ENCODE measurements at regions not wholly inside any gene's neighbourhood (a gene's known extent, or its start where the extent isn't known, plus 50 kb on each side); places are given as distances from the start of the nearest gene placed in this dataset.

DNA sequence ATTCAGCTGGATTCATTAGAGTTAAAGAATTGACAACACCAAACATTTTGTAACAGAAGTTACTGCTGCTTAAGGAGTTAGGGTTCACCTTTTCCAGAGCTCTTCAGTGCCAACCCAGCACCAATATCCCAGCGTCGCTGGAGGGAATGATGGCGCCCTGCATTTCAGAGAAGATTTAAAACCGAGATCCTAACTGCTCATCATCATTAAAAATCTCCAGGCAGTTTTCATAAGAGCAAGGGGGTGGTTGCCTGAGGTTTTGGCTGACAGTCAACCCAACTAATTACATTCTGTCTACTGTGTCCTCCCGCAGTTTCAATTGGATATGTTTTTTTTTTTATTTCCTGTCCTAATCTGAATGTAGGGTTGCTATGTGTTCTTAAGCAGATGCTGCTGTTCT lies 509.6 kb upstream of the TCF4 start:
- no peak for ATAC-seq
- in situ Hi-C loops (cut with MboI; ENCODE audit: low sequenced_read_pairs in 4 of 4): no loop called here
- no peaks in the 10 kb centered on the region for H3K9me3 ChIP-seq

DNA sequence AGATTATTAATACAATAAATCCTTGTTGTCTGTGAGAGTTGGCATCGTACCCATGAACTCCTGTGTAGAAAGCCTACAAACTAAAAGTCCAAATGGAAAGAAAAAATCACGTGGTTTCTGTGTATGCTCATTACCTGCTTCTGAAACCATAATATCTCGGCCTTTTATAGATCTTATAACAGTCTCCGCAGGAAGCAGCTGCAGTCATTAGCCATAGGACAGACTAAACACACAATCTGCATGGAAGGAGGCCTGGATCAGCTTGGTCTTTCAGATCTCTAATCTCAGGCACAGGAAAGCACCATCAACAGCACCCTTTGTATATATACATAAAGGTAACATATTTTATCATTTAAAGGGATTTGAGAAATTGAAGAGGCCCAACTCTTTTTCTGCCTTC lies 508.9 kb upstream of the TCF4 start:
- H3K27me3 ChIP-seq: no peaks in the 10 kb centered on the region
- H3K36me3 ChIP-seq: no peaks in the 10 kb centered on the region
- TF ChIP-seq POLR2A (IDR thresholded peaks at IDR 0.05): no peak
- TF ChIP-seq, protein P1, sequence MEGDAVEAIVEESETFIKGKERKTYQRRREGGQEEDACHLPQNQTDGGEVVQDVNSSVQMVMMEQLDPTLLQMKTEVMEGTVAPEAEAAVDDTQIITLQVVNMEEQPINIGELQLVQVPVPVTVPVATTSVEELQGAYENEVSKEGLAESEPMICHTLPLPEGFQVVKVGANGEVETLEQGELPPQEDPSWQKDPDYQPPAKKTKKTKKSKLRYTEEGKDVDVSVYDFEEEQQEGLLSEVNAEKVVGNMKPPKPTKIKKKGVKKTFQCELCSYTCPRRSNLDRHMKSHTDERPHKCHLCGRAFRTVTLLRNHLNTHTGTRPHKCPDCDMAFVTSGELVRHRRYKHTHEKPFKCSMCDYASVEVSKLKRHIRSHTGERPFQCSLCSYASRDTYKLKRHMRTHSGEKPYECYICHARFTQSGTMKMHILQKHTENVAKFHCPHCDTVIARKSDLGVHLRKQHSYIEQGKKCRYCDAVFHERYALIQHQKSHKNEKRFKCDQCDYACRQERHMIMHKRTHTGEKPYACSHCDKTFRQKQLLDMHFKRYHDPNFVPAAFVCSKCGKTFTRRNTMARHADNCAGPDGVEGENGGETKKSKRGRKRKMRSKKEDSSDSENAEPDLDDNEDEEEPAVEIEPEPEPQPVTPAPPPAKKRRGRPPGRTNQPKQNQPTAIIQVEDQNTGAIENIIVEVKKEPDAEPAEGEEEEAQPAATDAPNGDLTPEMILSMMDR (IDR thresholded peaks at IDR 0.05 in 4 of 5, conservative IDR thresholded peaks at IDR 0.05 in 1 of 5): no peak
- DNase-seq (no peak), ATAC-seq (no peak)
- in situ Hi-C loops (cut with MboI; ENCODE audit: low sequenced_read_pairs in 4 of 4): no loop called here
- no peaks in the 10 kb centered on the region for H3K9me3 ChIP-seq
- no peak overlapping the region for H3K4me3 ChIP-seq
- H3K27ac ChIP-seq: no peak overlapping the region
- no peaks in the 10 kb centered on the region for H3K4me1 ChIP-seq
- intact Hi-C loops (cut with DNase I; ENCODE audit: low total_unique reads): no loop called here

More for the DNA sequence above, 509.6 kb upstream of the TCF4 start:
- Histone ChIP-seq H3K4me1 (no peaks in the 10 kb centered on the region), H3K27me3 (no peaks in the 10 kb centered on the region), H3K36me3 (no peaks in the 10 kb centered on the region), H3K27ac (no peak overlapping the region), H3K4me3 (no peak overlapping the region)
- intact Hi-C loops (cut with DNase I; ENCODE audit: low total_unique reads): no loop called here
- no peak for TF ChIP-seq POLR2A (IDR thresholded peaks at IDR 0.05)
- TF ChIP-seq, protein P1 (IDR thresholded peaks at IDR 0.05 in 4 of 5, conservative IDR thresholded peaks at IDR 0.05 in 1 of 5): no peak
- DNase-seq: no peak

DNA sequence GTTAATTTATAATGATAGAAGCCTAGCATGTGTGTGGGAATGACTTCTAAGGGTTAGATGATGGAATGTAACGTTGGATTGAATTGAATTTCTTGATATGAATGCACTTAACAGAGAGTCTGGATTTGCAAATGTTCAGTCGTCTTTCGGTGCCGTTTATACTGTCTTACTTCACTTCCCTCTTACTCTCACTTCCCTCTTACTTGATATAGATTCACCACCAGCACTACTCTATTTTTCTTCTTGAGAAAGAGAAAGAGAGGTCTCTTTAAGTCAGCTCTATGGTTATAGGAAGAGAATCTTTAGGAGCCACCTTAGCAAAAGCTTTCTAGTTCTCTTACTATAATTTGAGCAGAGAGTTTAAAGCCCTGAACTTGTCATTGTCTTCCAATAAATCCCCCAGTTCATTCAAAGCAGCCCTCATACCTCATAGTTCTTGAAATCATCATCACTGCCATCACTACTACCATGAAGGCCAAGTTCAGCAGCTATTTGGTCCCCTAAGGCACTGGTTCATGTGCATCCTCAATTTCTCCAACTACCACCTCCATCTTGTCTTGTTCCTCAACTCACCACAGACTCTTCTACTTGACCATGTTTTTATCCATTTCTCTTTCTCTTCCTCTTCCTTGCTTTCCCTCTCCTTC lies 501.7 kb upstream of the TCF4 start:
- Histone ChIP-seq H3K27ac (no peak overlapping the region), H3K27me3 (no peaks in the 10 kb centered on the region), H3K4me1 (no peaks in the 10 kb centered on the region), H3K4me3 (no peak overlapping the region), H3K9me3 (no peaks in the 10 kb centered on the region), H3K36me3 (no peaks in the 10 kb centered on the region)
- in situ Hi-C loops (cut with MboI; ENCODE audit: low sequenced_read_pairs in 4 of 4) (no loop called here), intact Hi-C loops (cut with DNase I; ENCODE audit: low total_unique reads) (no loop called here)
- DNase-seq: no peak
- TF ChIP-seq, protein P1 (IDR thresholded peaks at IDR 0.05 in 4 of 5, conservative IDR thresholded peaks at IDR 0.05 in 1 of 5): no peak
- TF ChIP-seq POLR2A (IDR thresholded peaks at IDR 0.05): no peak
- no peak for ATAC-seq

DNA sequence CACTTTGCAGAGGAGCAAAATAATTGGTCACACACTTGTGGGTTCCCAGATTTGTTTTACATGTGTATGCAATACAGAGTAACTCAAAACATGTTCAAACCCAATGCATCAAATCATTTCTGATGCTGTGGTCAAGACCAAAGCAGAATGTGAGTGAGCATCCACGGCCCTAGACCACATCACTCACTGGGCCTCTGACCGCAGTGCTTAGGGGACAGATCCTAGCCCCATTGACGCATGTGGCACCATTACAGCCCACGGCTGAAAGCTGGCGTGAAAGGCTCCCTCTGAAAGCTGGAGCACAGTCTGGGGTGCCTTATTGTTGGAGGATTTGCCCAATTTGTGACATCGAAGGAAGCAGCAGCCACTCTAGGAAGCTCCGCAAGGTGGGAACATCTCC lies 498.8 kb upstream of the TCF4 start:
- DNase-seq (no peak), ATAC-seq (no peak)
- in situ Hi-C loops (cut with MboI; ENCODE audit: low sequenced_read_pairs in 4 of 4) (no loop called here), intact Hi-C loops (cut with DNase I; ENCODE audit: low total_unique reads) (no loop called here)
- no peaks in the 10 kb centered on the region for H3K36me3 ChIP-seq
- H3K27me3 ChIP-seq: no peaks in the 10 kb centered on the region
- H3K27ac ChIP-seq: no peak overlapping the region
- TF ChIP-seq POLR2A (IDR thresholded peaks at IDR 0.05): no peak
- TF ChIP-seq, protein P1 (IDR thresholded peaks at IDR 0.05 in 4 of 5, conservative IDR thresholded peaks at IDR 0.05 in 1 of 5): no peak
- no peak overlapping the region for H3K4me3 ChIP-seq
- peaks cover 0 to 14% of the 10 kb centered on the region in 2 donors for H3K4me1 ChIP-seq
- no peaks in the 10 kb centered on the region for H3K9me3 ChIP-seq

DNA sequence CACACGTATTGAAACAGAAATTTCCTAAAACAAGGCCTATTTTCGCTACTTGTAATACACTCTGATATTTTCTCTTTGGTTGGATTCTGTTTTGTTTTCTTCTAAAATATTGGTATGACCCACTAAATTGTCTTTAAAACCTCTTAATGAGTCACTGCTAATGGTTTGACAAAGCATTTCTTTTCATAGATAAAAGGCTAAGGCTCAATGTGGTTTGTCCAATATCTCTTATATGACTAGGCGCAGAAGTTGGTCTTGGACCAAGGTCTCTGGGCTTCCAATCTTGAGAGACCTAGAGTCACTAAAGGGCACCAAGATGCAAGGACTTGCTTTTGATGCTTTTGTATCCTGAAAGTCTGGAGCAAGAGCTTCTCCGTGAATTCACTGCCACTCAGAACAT lies 498.2 kb upstream of the TCF4 start:
- TF ChIP-seq, protein P1 (IDR thresholded peaks at IDR 0.05 in 4 of 5, conservative IDR thresholded peaks at IDR 0.05 in 1 of 5): no peak
- TF ChIP-seq POLR2A (IDR thresholded peaks at IDR 0.05): no peak
- Histone ChIP-seq H3K4me1 (peaks cover 0 to 14% of the 10 kb centered on the region in 2 donors), H3K36me3 (no peaks in the 10 kb centered on the region), H3K27me3 (no peaks in the 10 kb centered on the region), H3K4me3 (no peak overlapping the region), H3K9me3 (no peaks in the 10 kb centered on the region), H3K27ac (peak overlapping the region in 1 of 4 donors; percentile 31)
- no peak for DNase-seq
- in situ Hi-C loops (cut with MboI; ENCODE audit: low sequenced_read_pairs in 4 of 4): no loop called here
- ATAC-seq: no peak
- intact Hi-C loops (cut with DNase I; ENCODE audit: low total_unique reads): no loop called here

Measured in gastrocnemius medialis (tissue), 4 donors.